HepG2 (cell line): ENCODE measurements at regions not wholly inside any gene's neighbourhood (a gene's known extent, or its start where the extent isn't known, plus 50 kb on each side); places are given as distances from the start of the nearest gene placed in this dataset.

Experiments used
- CHD2 ChIP-seq: IDR thresholded peaks from 2 replicates; pipeline ENCODE4 v1.6.1; 2011; ENCODE audit warnings: low read depth, low read length, improper control_type of control experiment
- GFI1 ChIP-seq: sonication (generic); formaldehyde crosslinking; IDR thresholded peaks from 2 replicates; pipeline ENCODE4 v1.5.0; 2020; ENCODE audit warnings: missing genetic modification reagents, mild to moderate bottlenecking, borderline replicate concordance
- HOXA3 ChIP-seq: sonication (generic); formaldehyde crosslinking; IDR thresholded peaks from 2 replicates; pipeline ENCODE4 v1.5.0; 2020; ENCODE audit warnings: missing genetic modification reagents
- MAF1 ChIP-seq: sonication (generic); formaldehyde crosslinking; IDR thresholded peaks from 2 replicates; pipeline ENCODE4 v1.5.0; 2020; ENCODE audit warnings: missing genetic modification reagents, borderline replicate concordance
- MLLT10 ChIP-seq: sonication (generic); formaldehyde crosslinking; IDR thresholded peaks from 2 replicates; pipeline ENCODE4 v1.4.0; 2020; ENCODE audit warnings: missing genetic modification reagents
- SRF ChIP-seq: IDR thresholded peaks from 2 replicates; pipeline ENCODE4 v1.6.1; 2011; ENCODE audit warnings: mild to moderate bottlenecking, low read depth, low read length, moderate library complexity
- ZNF343 ChIP-seq: sonication (generic); formaldehyde crosslinking; IDR thresholded peaks from 2 replicates; pipeline ENCODE4 v1.4.0; 2020; ENCODE audit warnings: mild to moderate bottlenecking, missing genetic modification reagents
- TF ChIP-seq, protein P1 (sequence below): IDR thresholded peaks from 2 replicates; pipeline ENCODE4 v1.6.1; 2016; ENCODE audit warnings: low read depth
- TF ChIP-seq, protein P2 (sequence below): sonication (generic); formaldehyde crosslinking; IDR thresholded peaks from 2 replicates; pipeline ENCODE4 v1.4.0; 2020; ENCODE audit warnings: missing genetic modification reagents
- TF ChIP-seq, protein P3 (sequence below): sonication (generic); formaldehyde crosslinking; IDR thresholded peaks from 2 replicates; pipeline ENCODE4 v1.5.0; 2020; ENCODE audit warnings: missing genetic modification reagents, mild to moderate bottlenecking, borderline replicate concordance

DNA sequence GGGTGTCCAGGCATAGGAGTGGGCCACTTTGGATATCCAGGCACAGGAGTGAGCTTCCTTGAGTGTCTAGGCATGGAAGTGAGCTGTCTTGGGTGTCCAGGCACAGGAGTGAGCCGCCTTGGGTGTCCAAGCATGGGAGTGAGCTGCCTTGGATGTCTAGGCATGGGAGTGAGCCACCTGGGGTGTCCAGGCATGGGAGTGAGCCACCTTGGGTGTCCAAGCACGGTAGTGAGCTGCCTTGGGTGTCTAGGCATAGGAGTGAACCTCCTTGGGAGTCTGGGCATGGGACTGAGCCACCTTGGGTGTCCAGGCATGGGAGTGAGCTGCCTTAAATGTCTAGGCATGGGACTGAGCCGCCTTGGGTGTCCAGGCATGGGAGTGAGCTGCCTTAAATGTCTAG, 146.3 kb downstream of the C1orf94 start (continued):
- TF ChIP-seq GFI1 (CRISPR knock-in tag) (no peak), MAF1 (CRISPR knock-in tag) (no peak), HOXA3 (CRISPR knock-in tag) (no peak), SRF (no peak), ZNF343 (CRISPR knock-in tag) (no peak), MLLT10 (CRISPR knock-in tag) (no peak), CHD2 (no peak)
- TF ChIP-seq, protein P1, sequence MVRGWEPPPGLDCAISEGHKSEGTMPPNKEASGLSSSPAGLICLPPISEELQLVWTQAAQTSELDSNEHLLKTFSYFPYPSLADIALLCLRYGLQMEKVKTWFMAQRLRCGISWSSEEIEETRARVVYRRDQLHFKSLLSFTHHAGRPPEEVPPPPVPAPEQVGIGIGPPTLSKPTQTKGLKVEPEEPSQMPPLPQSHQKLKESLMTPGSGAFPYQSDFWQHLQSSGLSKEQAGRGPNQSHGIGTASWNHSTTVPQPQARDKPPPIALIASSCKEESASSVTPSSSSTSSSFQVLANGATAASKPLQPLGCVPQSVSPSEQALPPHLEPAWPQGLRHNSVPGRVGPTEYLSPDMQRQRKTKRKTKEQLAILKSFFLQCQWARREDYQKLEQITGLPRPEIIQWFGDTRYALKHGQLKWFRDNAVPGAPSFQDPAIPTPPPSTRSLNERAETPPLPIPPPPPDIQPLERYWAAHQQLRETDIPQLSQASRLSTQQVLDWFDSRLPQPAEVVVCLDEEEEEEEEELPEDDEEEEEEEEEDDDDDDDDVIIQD (CRISPR knock-in tag): no peak
- TF ChIP-seq, protein P2, sequence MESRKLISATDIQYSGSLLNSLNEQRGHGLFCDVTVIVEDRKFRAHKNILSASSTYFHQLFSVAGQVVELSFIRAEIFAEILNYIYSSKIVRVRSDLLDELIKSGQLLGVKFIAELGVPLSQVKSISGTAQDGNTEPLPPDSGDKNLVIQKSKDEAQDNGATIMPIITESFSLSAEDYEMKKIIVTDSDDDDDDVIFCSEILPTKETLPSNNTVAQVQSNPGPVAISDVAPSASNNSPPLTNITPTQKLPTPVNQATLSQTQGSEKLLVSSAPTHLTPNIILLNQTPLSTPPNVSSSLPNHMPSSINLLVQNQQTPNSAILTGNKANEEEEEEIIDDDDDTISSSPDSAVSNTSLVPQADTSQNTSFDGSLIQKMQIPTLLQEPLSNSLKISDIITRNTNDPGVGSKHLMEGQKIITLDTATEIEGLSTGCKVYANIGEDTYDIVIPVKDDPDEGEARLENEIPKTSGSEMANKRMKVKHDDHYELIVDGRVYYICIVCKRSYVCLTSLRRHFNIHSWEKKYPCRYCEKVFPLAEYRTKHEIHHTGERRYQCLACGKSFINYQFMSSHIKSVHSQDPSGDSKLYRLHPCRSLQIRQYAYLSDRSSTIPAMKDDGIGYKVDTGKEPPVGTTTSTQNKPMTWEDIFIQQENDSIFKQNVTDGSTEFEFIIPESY (CRISPR knock-in tag): no peak
- TF ChIP-seq, protein P3, sequence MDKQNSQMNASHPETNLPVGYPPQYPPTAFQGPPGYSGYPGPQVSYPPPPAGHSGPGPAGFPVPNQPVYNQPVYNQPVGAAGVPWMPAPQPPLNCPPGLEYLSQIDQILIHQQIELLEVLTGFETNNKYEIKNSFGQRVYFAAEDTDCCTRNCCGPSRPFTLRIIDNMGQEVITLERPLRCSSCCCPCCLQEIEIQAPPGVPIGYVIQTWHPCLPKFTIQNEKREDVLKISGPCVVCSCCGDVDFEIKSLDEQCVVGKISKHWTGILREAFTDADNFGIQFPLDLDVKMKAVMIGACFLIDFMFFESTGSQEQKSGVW (CRISPR knock-in tag): no peak
